ENCODE measurements at regions not wholly inside any gene's neighbourhood (a gene's known extent, or its start where the extent isn't known, plus 50 kb on each side); places are given as distances from the start of the nearest gene placed in this dataset.

- Histone ChIP-seq H3K36me3 (no peaks in the 10 kb centered on the region), H3K27me3 (ENCODE audit: low read depth) (peaks cover 98% of the 10 kb centered on the region), H3K4me3 (no peak overlapping the region), H3K9me3 (replicated peaks) (no peaks in the 10 kb centered on the region), H3K27ac (replicated peaks) (no peak overlapping the region), H3K4me1 (no peaks in the 10 kb centered on the region)
- no peak for TF ChIP-seq CTCF (IDR thresholded peaks at IDR 0.05; ENCODE audit: borderline replicate concordance)
- no peak for DNase-seq
- intact Hi-C loops (cut with micrococcal nuclease): no loop called here
Measured at GRCh38 chr1:37294096-37294495, 180.3 kb upstream of the ZC3H12A start.

GRCh38 chr1:37294529-37294928, 179.9 kb upstream of the ZC3H12A start:
- peaks cover 100% of the 10 kb centered on the region for H3K27me3 ChIP-seq (ENCODE audit: low read depth)
- H3K9me3 ChIP-seq (replicated peaks): no peaks in the 10 kb centered on the region
- no peak overlapping the region for H3K4me3 ChIP-seq
- H3K36me3 ChIP-seq: no peaks in the 10 kb centered on the region
- no peak for TF ChIP-seq CTCF (IDR thresholded peaks at IDR 0.05; ENCODE audit: borderline replicate concordance)
- no peak for DNase-seq
- no peak overlapping the region for H3K27ac ChIP-seq (replicated peaks)
- H3K4me1 ChIP-seq: no peaks in the 10 kb centered on the region
- intact Hi-C loops (cut with micrococcal nuclease): no loop called here

- TF ChIP-seq CTCF (IDR thresholded peaks at IDR 0.05; ENCODE audit: borderline replicate concordance): no peak
- no peaks in the 10 kb centered on the region for H3K4me1 ChIP-seq
- H3K27me3 ChIP-seq (ENCODE audit: low read depth): peaks cover 100% of the 10 kb centered on the region
- no peak for DNase-seq
- H3K36me3 ChIP-seq: no peaks in the 10 kb centered on the region
- H3K9me3 ChIP-seq (replicated peaks): no peaks in the 10 kb centered on the region
- no peak overlapping the region for H3K27ac ChIP-seq (replicated peaks)
- no peak overlapping the region for H3K4me3 ChIP-seq
- intact Hi-C loops (cut with micrococcal nuclease): no loop called here
Measured at GRCh38 chr1:37298769-37299168, 175.6 kb upstream of the ZC3H12A start.

GRCh38 chr1:37299216-37299615, 175.2 kb upstream of the ZC3H12A start:
- H3K9me3 ChIP-seq (replicated peaks): no peaks in the 10 kb centered on the region
- DNase-seq: no peak
- no peak overlapping the region for H3K4me3 ChIP-seq
- no peak overlapping the region for H3K27ac ChIP-seq (replicated peaks)
- intact Hi-C loops (cut with micrococcal nuclease): no loop called here
- peaks cover 99% of the 10 kb centered on the region for H3K27me3 ChIP-seq (ENCODE audit: low read depth)
- H3K36me3 ChIP-seq: no peaks in the 10 kb centered on the region
- no peak for TF ChIP-seq CTCF (IDR thresholded peaks at IDR 0.05; ENCODE audit: borderline replicate concordance)
- H3K4me1 ChIP-seq: no peaks in the 10 kb centered on the region

- Histone ChIP-seq H3K9me3 (replicated peaks) (no peaks in the 10 kb centered on the region), H3K36me3 (no peaks in the 10 kb centered on the region), H3K27me3 (ENCODE audit: low read depth) (peaks cover 93% of the 10 kb centered on the region), H3K4me3 (no peak overlapping the region), H3K27ac (replicated peaks) (no peak overlapping the region), H3K4me1 (no peaks in the 10 kb centered on the region)
- intact Hi-C loops (cut with micrococcal nuclease): no loop called here
- no peak for DNase-seq
- no peak for TF ChIP-seq CTCF (IDR thresholded peaks at IDR 0.05; ENCODE audit: borderline replicate concordance)
Measured at GRCh38 chr1:37303884-37304574, 170.4 kb upstream of the ZC3H12A start.
